HG03558 (cell line): ENCODE measurements at regions not wholly inside any gene's neighbourhood (a gene's known extent, or its start where the extent isn't known, plus 50 kb on each side); places are given as distances from the start of the nearest gene placed in this dataset.

Experiments used
- ATAC-seq: cut with Tn5 transposase; IDR thresholded peaks from one replicate; pipeline ENCODE4 v1.9.1; 2021; ENCODE audit warnings: moderate number of reproducible peaks; ENCODE audit not compliant: unreplicated experiment; ENCODE audit errors: extremely low read depth

DNA sequence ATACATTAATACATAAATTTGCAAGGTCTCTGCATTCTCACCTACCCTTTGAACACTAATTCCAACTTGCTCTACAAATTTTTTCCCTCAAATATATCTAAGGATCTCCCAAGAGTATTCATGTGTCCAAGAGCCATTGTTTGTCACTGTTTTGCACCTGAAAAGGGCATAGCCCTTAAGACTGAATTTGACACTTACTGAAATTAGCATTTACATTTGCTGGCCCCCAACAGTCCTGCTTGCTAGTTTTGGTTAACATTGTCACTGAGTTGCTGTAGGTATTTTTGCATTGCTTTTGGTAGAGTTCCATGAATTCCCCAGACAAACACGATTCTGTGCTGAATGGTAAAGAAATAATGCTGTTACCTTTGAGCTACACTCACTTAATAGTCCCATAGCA is 57.3 kb downstream of the KCNA4 start:
- no peak for ATAC-seq

DNA sequence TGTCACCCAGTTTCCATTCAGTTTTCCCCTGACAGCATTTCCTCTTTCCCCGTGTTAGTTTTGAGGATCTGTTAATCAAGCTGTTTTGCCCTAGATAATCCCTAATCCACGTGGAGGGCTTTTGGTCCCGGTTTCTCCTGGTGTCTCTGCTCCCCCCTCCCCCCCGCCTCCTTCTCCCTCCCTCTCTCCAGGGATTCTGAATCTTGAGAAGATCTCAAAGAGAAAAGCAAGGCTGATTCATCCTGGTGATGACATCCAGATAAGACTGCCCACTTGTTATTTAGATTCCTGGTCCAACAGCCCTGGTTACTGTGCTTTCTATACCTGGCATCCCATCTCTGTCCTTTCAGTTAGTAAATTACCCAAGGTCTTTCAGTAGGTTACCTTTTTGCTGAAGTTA is 59.4 kb downstream of the KCNA4 start:
- ATAC-seq, result no peak

DNA sequence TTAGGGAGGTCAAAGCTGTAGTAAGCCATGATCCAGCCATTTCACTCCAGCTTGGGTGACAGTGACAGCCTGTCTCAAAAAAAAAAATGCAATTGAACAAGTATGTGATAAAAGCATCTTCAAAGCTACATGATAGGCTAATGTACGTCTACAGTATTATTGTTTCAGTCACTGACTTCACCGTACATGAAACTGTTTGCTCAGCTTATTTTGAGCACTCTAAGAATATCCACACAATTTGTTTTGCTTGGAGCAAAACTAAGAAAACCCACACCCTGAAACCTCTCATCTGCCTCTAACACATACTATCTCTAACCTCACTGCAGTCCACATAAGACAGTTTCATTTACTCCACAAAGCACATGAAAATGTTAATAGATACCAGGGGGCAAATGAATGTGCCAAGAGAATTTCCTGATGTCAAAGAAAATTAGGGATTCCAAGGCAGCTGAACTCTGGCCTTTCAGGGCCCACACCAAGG is 60.7 kb downstream of the KCNA4 start:
- ATAC-seq, result no peak

DNA sequence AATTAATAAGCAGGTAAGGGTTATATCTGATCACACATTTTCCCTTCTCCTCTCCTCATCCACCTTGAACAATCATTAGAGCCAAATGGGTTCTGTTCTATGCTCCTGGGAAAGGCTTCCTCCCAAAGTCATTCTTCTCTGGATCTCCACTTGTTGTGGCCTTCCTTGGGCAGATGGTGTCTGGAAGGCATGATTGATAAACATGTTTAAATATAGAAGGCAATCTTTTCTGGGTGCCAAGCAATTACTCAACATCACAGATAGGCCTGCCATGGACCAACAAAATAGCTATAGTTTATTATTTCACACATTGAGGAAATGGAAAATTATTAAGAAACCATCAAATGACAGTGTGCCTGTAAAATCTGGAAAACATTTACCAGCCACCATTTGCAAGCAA is 73.5 kb downstream of the KCNA4 start:
- no peak for ATAC-seq

GRCh38 chr11:29937526-29937925 is 79.3 kb downstream of the KCNA4 start:
- no peak for ATAC-seq

- ATAC-seq, result no peak
These were observed 82.7 kb downstream of the KCNA4 start for GRCh38 chr11:29934115-29934638.

DNA sequence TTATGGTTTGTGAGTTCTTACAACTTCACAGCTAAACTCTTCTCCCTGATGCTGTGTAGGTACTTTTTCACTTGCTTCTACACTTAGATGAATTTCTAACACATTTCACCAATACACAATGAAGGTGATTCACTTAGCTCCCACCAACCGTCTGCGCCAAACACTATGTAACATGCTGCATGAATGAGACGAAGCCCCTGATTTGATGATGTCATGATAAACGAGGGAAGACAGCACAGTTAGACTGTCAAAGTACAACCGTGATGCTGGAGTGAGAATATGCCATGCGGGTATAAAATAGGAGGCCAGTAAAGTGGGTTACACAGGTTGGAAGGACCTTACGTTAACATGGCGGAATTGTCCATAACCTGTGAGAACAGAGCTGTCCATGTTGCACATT is 100.8 kb downstream of the KCNA4 start:
- no peak for ATAC-seq

GRCh38 chr11:29914203-29914930 is 102.5 kb downstream of the KCNA4 start:
- ATAC-seq, result no peak

DNA sequence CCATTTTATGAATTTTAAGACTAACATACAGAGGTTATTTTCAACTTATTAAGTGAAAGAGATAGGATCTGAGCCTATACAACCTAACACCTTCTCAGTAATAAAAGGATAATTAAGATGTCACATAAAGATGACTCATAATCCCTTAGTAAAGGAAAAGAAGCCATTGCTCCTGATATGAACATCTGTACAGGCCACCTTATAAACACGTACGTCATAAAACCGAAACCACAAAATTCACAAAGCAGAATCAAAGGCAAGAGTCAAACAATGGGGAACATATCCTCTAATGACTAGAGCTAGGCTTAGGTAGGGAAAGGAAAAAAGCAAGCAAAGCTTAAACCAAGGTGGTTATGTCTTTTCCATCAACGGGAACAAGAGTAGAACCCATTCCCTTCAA is 103.5 kb downstream of the KCNA4 start:
- ATAC-seq, result no peak

GRCh38 chr11:29900382-29900781 is 116.4 kb downstream of the KCNA4 start:
- ATAC-seq, result no peak

DNA sequence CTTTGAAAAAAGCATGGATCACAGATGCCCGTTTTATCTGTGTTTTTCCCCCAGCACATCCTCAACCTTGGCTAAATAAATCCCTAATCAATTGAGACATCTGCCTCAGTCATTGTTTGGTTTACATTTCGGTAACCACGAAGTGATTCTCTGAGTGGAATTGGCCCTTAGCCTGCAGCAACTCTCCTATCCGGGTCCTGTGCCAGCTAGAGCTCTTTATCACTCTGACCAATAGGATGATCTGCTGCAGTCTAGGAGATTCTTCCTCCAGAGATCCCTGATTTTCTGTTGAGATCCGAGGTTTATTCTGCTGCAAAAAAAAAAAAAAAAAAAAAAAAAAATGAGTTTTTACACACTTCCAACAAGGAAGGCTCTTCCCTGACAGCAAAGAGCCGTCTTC is 137.3 kb downstream of the KCNA4 start:
- ATAC-seq, result no peak

DNA sequence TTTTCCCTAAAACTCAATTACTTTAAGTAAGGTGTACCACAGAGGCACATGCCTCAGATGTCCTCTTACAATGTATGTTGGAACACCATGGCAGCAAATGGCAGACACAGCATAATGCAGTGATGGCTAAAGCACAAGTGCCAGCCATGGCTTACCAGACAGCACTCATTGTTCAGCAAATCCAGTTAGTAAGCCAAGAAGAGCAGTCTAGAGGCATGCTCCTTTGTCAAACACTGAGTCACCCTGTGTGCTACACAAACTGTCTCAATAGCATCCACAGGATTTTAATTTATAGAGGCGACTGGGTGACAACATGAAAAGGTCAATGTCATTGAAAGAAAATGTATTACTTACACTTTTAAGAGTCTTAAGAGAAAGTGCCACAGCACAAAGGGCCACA is 140.6 kb downstream of the KCNA4 start:
- ATAC-seq, result no peak

DNA sequence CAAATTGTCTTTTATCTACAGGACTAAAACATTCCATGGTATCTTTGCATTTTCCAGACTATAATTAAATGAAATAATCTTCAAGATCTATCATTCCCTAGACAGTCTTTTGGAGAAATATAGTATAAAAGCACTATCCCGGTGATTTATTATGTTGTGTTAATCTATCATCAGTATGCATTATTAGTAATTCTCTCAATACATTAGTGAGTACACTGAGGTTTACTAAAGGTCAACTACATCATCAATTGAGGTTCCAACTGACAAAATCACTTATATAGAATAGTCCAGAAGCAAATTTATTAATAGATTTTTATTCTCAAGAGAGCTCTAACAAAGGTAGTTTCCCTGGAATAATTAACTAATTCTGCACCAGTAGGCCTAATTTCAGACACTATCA is 169.6 kb downstream of the KCNA4 start:
- no peak for ATAC-seq

DNA sequence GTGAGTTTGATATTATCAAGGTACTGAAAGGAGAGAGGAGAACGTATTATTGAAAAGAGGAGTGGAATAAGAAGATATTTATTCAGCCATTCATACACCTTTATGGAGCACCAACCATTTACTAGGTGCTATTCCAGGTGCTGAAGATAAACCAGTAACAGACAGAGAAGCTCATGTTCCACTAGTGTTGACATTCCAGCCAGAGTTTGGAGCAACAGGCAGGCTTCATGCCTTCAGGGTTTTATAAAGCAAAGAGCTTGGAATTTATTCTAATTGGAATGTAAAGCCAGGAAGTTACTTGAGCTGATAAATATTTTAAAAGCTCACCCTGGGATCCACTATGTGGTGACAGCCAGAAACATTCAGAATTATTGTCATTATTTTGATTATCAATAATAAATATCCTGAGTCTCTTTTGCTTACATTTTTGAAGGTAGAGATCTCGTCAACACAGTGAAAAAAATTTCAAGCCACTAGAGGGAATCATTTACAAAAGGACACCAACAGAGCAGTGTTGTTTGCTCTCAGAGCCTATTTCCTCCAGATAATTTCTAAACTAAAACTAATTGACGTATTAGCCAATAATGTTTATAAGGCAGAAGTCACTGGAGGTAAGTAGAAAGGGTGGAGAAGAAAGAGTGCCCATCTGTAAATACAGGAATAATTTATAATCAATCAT is 172.0 kb downstream of the KCNA4 start:
- ATAC-seq, result no peak

- no peak for ATAC-seq
These were observed 172.8 kb downstream of the KCNA4 start for GRCh38 chr11:29844031-29844430.

DNA sequence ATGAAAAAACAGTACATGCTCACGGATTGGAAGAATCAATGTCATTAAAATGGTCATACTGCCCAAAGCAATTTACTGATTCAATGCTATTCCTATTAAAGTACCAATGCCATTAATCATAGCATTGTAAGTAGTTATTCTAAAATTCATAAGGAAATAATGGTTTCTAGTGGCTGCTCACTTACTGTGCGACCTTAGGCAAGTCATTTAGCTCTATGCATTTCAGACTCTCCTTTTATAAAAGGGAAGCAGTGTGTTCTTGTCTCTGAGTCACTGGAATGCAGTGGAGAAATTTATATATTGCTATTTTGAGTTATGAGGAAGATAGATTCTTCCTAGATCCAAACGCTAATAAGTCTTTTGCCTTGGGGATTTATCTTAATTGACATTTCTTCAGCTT is 174.8 kb downstream of the KCNA4 start:
- ATAC-seq, result no peak

GRCh38 chr11:29826878-29827277 is 190.0 kb downstream of the KCNA4 start:
- ATAC-seq, result no peak

GRCh38 chr11:29816359-29816758 is 200.5 kb downstream of the KCNA4 start:
- ATAC-seq, result no peak

DNA sequence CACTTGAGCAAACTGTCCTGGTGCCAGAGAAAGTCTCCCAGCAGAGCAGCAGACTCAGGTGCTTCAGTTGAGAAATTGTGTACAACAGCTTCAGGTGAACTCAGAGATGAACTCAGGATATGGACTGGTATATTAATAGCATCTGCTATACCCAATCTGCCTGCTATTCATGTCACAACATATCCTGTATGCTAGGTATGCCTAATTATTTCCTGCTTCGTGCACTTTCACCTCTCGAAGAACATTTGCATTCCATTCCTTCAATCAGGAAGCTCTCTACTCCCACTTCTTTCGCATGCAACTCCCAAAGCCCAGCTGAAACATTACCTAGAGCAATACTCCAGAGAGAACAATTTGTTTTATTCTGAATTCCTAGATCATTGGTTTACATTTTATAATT is 207.7 kb downstream of the KCNA4 start:
- no peak for ATAC-seq

GRCh38 chr11:29802522-29802921 is 214.3 kb downstream of the KCNA4 start:
- ATAC-seq, result no peak

- no peak for ATAC-seq
These were observed 215.3 kb downstream of the KCNA4 start for GRCh38 chr11:29801561-29801960.

DNA sequence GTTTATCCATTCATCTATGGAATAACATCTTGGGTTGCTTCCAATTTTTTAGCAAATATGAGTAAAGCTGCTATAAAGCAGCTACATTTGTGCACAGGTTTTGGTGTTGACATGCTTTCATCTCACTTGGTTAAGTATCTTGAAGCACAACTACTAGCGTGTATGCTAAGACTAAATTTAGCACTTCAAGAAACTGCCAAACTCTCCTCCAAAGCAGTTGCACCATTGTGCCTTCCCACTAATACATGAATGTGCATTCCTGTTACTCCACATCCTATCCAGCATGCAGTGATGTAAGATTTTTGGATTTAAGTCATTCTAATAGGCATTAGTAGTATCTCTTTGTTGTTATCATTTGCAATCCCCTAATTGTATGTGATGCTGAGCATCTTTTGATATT is 230.7 kb downstream of the KCNA4 start:
- no peak for ATAC-seq
